Ishikawa (cell line): ENCODE measurements at regions not wholly inside any gene's neighbourhood (a gene's known extent, or its start where the extent isn't known, plus 50 kb on each side); places are given as distances from the start of the nearest gene placed in this dataset.

Experiments used
- CEBPB ChIP-seq: IDR thresholded peaks from 2 replicates; pipeline ENCODE4 v1.6.1; 2012
- CREB1 ChIP-seq: IDR thresholded peaks from 2 replicates; pipeline ENCODE4 v1.6.1; 2012; ENCODE audit warnings: low read depth
- EGR1 ChIP-seq: IDR thresholded peaks from 2 replicates; pipeline ENCODE4 v1.6.1; 2012
- EP300 ChIP-seq: IDR thresholded peaks from 2 replicates; pipeline ENCODE4 v1.6.1; 2012; ENCODE audit warnings: borderline replicate concordance
- FOXM1 ChIP-seq: IDR thresholded peaks from 2 replicates; pipeline ENCODE4 v1.6.1; 2012; ENCODE audit warnings: low read depth, borderline replicate concordance
- MAX ChIP-seq: IDR thresholded peaks from 2 replicates; pipeline ENCODE4 v1.6.1; 2012
- NFIC ChIP-seq: IDR thresholded peaks from 2 replicates; pipeline ENCODE4 v1.6.1; 2012
- RAD21 ChIP-seq: IDR thresholded peaks from 2 replicates; pipeline ENCODE4 v1.6.1; 2012; ENCODE audit warnings: low read depth
- REST ChIP-seq: IDR thresholded peaks from 2 replicates; pipeline ENCODE4 v1.6.1; 2012; ENCODE audit warnings: low read depth, mild to moderate bottlenecking
- TAF1 ChIP-seq: IDR thresholded peaks from 2 replicates; pipeline ENCODE4 v1.6.1; 2012; ENCODE audit warnings: low read depth, mild to moderate bottlenecking
- TCF12 ChIP-seq: IDR thresholded peaks from 2 replicates; pipeline ENCODE4 v1.6.1; 2012; ENCODE audit warnings: low read depth
- TEAD4 ChIP-seq: IDR thresholded peaks from 2 replicates; pipeline ENCODE4 v1.6.1; 2012
- YY1 ChIP-seq: IDR thresholded peaks from 2 replicates; pipeline ENCODE4 v1.6.1; 2012; ENCODE audit warnings: low read depth
- ZBTB7A ChIP-seq: IDR thresholded peaks from 2 replicates; pipeline ENCODE4 v1.6.1; 2012; ENCODE audit warnings: low read depth
- TF ChIP-seq, protein P1 (sequence below): IDR thresholded peaks from 2 replicates; pipeline ENCODE4 v1.6.1; 2012

- TF ChIP-seq CREB1, result no peak
- TF ChIP-seq, protein P1, sequence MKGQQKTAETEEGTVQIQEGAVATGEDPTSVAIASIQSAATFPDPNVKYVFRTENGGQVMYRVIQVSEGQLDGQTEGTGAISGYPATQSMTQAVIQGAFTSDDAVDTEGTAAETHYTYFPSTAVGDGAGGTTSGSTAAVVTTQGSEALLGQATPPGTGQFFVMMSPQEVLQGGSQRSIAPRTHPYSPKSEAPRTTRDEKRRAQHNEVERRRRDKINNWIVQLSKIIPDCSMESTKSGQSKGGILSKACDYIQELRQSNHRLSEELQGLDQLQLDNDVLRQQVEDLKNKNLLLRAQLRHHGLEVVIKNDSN, result no peak
Observed at GRCh38 chr4:164531336-164531735, 222.6 kb upstream of the SMIM31 start.

GRCh38 chr4:164536814-164537213 is 217.1 kb upstream of the SMIM31 start:
- no peak for TF ChIP-seq EP300
- no peak for TF ChIP-seq YY1
- no peak for TF ChIP-seq RAD21
- TF ChIP-seq TAF1, result no peak
- TF ChIP-seq TCF12, result no peak
- no peak for TF ChIP-seq CEBPB
- TF ChIP-seq CREB1, result no peak
- TF ChIP-seq, protein P1, result no peak
- no peak for TF ChIP-seq REST
- TF ChIP-seq ZBTB7A, result no peak
- TF ChIP-seq FOXM1, result no peak
- TF ChIP-seq NFIC, result no peak
- no peak for TF ChIP-seq EGR1
- TF ChIP-seq TEAD4, result no peak
- TF ChIP-seq MAX, result no peak

DNA sequence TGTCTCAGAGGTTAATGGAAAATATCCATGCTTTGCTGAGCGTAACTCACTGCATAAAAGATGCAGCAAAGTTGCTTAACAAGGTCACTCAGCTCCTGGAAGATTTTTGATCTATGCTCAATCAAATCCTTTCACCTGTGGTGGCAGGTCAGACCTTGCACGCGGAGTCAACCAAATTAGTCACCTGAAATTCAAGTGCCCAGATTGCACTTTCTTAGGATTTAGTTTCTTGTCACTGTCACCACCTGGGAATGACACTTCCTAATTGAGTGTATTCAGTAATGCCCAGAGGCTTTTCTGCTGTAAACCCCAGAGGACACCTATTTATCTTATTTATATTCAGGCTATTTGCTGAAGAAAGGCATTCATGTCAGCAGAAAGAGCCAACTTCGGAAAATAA is 215.8 kb upstream of the SMIM31 start:
- TF ChIP-seq NFIC (no peak), ZBTB7A (no peak), CEBPB (no peak), FOXM1 (no peak), YY1 (no peak), TAF1 (no peak), TCF12 (no peak), RAD21 (no peak), TEAD4 (no peak), CREB1 (no peak), EP300 (no peak), REST (no peak)
- TF ChIP-seq, protein P1, result no peak

GRCh38 chr4:164540987-164541386 is 212.9 kb upstream of the SMIM31 start:
- TF ChIP-seq MAX (no peak), TAF1 (no peak), ZBTB7A (no peak)

- no peak for TF ChIP-seq EGR1
- TF ChIP-seq YY1, result no peak
- TF ChIP-seq RAD21, result no peak
- TF ChIP-seq ZBTB7A, result no peak
- no peak for TF ChIP-seq EP300
- no peak for TF ChIP-seq TEAD4
- TF ChIP-seq TCF12, result no peak
- TF ChIP-seq REST, result no peak
- no peak for TF ChIP-seq TAF1
- TF ChIP-seq MAX, result no peak
Observed at GRCh38 chr4:164542431-164542830, 211.5 kb upstream of the SMIM31 start.
